ENCODE measurements at regions not wholly inside any gene's neighbourhood (a gene's known extent, or its start where the extent isn't known, plus 50 kb on each side); places are given as distances from the start of the nearest gene placed in this dataset.
A peak's percentile ranks its signal among the peaks of the same experiment; 100 is the strongest.

GRCh38 chr10:88129013-88129412 lies 265.6 kb downstream of the PTEN start:
- Histone ChIP-seq H3K9me3 (ENCODE audit: control insufficient read depth in 2 of 2, insufficient read depth in 1 of 2, low read depth in 1 of 2, low read length in 1 of 2) (no peaks in the 10 kb centered on the region), H3K27ac (ENCODE audit: low read depth in 2 of 2, low read length in 1 of 2) (no peak overlapping the region), H3K4me3 (ENCODE audit: low read depth in 1 of 2, low read length in 2 of 2) (no peak overlapping the region), H3K36me3 (ENCODE audit: control insufficient read depth in 2 of 2, insufficient read depth in 2 of 2, low read length in 1 of 2) (no peaks in the 10 kb centered on the region), H3K27me3 (ENCODE audit: control insufficient read depth in 1 of 2, insufficient read depth in 2 of 2, low read length in 2 of 2) (no peaks in the 10 kb centered on the region), H3K4me1 (ENCODE audit: control insufficient read depth in 2 of 2, insufficient read depth in 2 of 2, low read length in 1 of 2) (no peaks in the 10 kb centered on the region)
- WGBS, 2 donors = 72 to 77% methylated on average over 2 of the region's 2 CpGs

DNA sequence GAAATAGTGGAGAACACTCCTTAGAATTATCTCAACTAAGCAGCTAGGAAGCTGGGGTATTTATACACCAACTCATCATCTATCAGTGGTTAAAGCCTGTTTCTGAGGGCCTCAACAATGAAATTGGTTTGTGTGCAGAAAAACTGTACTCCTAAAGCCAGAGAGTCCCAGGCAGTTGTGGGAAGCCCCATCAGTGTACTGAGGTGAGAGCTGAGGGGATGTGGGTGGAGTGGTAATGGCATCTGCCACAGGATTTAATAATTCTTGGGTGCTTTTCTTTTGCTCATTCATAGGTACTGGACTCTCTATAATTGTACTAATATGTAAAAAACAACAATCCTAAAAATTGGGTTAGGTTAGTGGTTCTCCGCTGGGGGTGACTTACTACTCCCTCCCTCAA lies 267.5 kb downstream of the PTEN start:
- Histone ChIP-seq H3K9me3 (ENCODE audit: control insufficient read depth in 2 of 2, insufficient read depth in 1 of 2, low read depth in 1 of 2, low read length in 1 of 2) (no peaks in the 10 kb centered on the region), H3K27me3 (ENCODE audit: control insufficient read depth in 1 of 2, insufficient read depth in 2 of 2, low read length in 2 of 2) (no peaks in the 10 kb centered on the region), H3K4me1 (ENCODE audit: control insufficient read depth in 2 of 2, insufficient read depth in 2 of 2, low read length in 1 of 2) (no peaks in the 10 kb centered on the region), H3K4me3 (ENCODE audit: low read depth in 1 of 2, low read length in 2 of 2) (no peak overlapping the region), H3K27ac (ENCODE audit: low read depth in 2 of 2, low read length in 1 of 2) (no peak overlapping the region), H3K36me3 (ENCODE audit: control insufficient read depth in 2 of 2, insufficient read depth in 2 of 2, low read length in 1 of 2) (no peaks in the 10 kb centered on the region)
- 70 to 77% methylated on average over 1 of the region's 1 CpG for WGBS, 2 donors

GRCh38 chr10:88131511-88132139 lies 268.2 kb downstream of the PTEN start:
- Histone ChIP-seq H3K4me1 (ENCODE audit: control insufficient read depth in 2 of 2, insufficient read depth in 2 of 2, low read length in 1 of 2) (no peaks in the 10 kb centered on the region), H3K27me3 (ENCODE audit: control insufficient read depth in 1 of 2, insufficient read depth in 2 of 2, low read length in 2 of 2) (no peaks in the 10 kb centered on the region), H3K36me3 (ENCODE audit: control insufficient read depth in 2 of 2, insufficient read depth in 2 of 2, low read length in 1 of 2) (no peaks in the 10 kb centered on the region), H3K27ac (ENCODE audit: low read depth in 2 of 2, low read length in 1 of 2) (peak overlapping the region in 1 of 2 donors; percentile 25), H3K4me3 (ENCODE audit: low read depth in 1 of 2, low read length in 2 of 2) (no peak overlapping the region), H3K9me3 (ENCODE audit: control insufficient read depth in 2 of 2, insufficient read depth in 1 of 2, low read depth in 1 of 2, low read length in 1 of 2) (no peaks in the 10 kb centered on the region)
- 35 to 38% methylated on average over 7 of the region's 7 CpGs for WGBS, 2 donors

GRCh38 chr10:88136712-88137111 lies 273.3 kb downstream of the PTEN start:
- WGBS, 2 donors = 78 to 80% methylated on average over 2 of the region's 2 CpGs
- H3K4me3 ChIP-seq (ENCODE audit: low read depth in 1 of 2, low read length in 2 of 2) = no peak overlapping the region
- H3K9me3 ChIP-seq (ENCODE audit: control insufficient read depth in 2 of 2, insufficient read depth in 1 of 2, low read depth in 1 of 2, low read length in 1 of 2) = no peaks in the 10 kb centered on the region
- no peak overlapping the region for H3K27ac ChIP-seq (ENCODE audit: low read depth in 2 of 2, low read length in 1 of 2)
- H3K27me3 ChIP-seq (ENCODE audit: control insufficient read depth in 1 of 2, insufficient read depth in 2 of 2, low read length in 2 of 2) = no peaks in the 10 kb centered on the region
- H3K36me3 ChIP-seq (ENCODE audit: control insufficient read depth in 2 of 2, insufficient read depth in 2 of 2, low read length in 1 of 2) = no peaks in the 10 kb centered on the region
- no peaks in the 10 kb centered on the region for H3K4me1 ChIP-seq (ENCODE audit: control insufficient read depth in 2 of 2, insufficient read depth in 2 of 2, low read length in 1 of 2)

DNA sequence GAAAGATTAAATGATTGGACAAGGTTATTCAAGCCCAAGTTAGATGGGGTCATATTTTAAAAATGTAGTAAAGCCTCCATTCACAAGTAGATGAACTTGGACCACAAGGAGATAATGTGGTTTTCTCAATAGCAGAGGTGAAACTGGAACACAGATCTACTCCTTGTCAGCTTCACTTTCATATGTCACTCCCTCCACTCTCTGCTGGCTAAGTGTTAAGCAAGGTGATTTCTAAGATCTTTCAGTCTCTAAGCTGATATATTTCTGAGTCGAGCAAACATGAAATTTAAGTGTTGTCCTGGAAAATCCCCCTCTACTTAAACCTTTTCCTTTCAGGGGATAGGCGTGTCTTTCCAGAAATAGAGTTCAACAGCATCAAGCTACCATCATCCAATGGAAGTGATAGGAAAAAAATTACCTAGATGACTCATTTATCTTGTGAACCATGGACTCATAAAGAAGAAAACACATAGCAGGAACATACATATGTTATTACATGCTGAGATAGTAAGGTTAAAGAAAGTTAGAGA lies 275.0 kb downstream of the PTEN start:
- Histone ChIP-seq H3K27me3 (ENCODE audit: control insufficient read depth in 1 of 2, insufficient read depth in 2 of 2, low read length in 2 of 2) (no peaks in the 10 kb centered on the region), H3K36me3 (ENCODE audit: control insufficient read depth in 2 of 2, insufficient read depth in 2 of 2, low read length in 1 of 2) (no peaks in the 10 kb centered on the region), H3K4me1 (ENCODE audit: control insufficient read depth in 2 of 2, insufficient read depth in 2 of 2, low read length in 1 of 2) (no peaks in the 10 kb centered on the region), H3K4me3 (ENCODE audit: low read depth in 1 of 2, low read length in 2 of 2) (no peak overlapping the region), H3K9me3 (ENCODE audit: control insufficient read depth in 2 of 2, insufficient read depth in 1 of 2, low read depth in 1 of 2, low read length in 1 of 2) (no peaks in the 10 kb centered on the region), H3K27ac (ENCODE audit: low read depth in 2 of 2, low read length in 1 of 2) (no peak overlapping the region)
- WGBS, 2 donors = 51 to 53% methylated on average over 2 of the region's 2 CpGs

- H3K4me3 ChIP-seq (ENCODE audit: low read depth in 1 of 2, low read length in 2 of 2) = no peak overlapping the region
- H3K4me1 ChIP-seq (ENCODE audit: control insufficient read depth in 2 of 2, insufficient read depth in 2 of 2, low read length in 1 of 2) = no peaks in the 10 kb centered on the region
- H3K36me3 ChIP-seq (ENCODE audit: control insufficient read depth in 2 of 2, insufficient read depth in 2 of 2, low read length in 1 of 2) = no peaks in the 10 kb centered on the region
- H3K27ac ChIP-seq (ENCODE audit: low read depth in 2 of 2, low read length in 1 of 2) = no peak overlapping the region
- WGBS, 2 donors = 61 to 67% methylated on average over 5 of the region's 5 CpGs
- no peaks in the 10 kb centered on the region for H3K9me3 ChIP-seq (ENCODE audit: control insufficient read depth in 2 of 2, insufficient read depth in 1 of 2, low read depth in 1 of 2, low read length in 1 of 2)
- no peaks in the 10 kb centered on the region for H3K27me3 ChIP-seq (ENCODE audit: control insufficient read depth in 1 of 2, insufficient read depth in 2 of 2, low read length in 2 of 2)
Measured at GRCh38 chr10:88147000-88147798, 283.8 kb downstream of the PTEN start.

DNA sequence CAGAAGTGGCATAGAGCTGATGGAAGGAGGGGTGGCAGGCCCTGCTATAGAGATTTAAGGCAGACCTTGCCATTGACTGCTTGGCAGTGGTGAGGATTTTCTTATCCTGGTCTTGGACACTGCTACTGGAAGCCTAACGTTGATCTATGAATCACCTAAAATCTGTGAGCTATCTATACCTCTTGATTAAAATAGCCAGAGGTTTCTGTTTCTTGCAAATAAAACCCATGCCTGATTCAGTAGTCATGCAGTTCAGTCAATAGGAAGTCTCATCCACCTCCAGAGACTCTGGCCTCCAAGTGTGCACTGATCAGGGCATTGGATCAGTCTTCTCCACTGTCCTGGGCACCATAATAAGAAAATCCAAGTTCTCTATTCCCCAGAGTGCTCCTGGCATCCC lies 286.5 kb downstream of the PTEN start:
- no peak overlapping the region for H3K27ac ChIP-seq (ENCODE audit: low read depth in 2 of 2, low read length in 1 of 2)
- 59 to 61% methylated on average over 1 of the region's 1 CpG for WGBS, 2 donors

DNA sequence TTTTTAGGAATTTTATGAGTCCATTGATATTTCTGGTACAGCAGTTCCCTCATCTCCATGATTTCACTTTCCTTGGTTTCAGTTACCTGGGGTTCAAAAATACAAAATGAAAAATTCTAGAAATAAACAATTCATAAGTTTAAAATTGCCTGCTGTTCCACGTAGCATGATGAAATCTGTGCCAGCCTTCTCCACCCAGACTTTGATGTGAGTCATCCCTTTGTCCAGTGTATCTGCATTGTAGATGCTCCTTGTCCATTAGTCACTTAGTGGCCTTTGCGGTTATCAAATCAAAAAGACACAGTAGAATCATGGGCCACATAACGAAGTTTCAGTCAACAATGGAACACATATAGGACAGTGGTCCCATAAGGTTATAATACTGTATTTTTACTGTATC lies 286.9 kb downstream of the PTEN start:
- Histone ChIP-seq H3K9me3 (ENCODE audit: control insufficient read depth in 2 of 2, insufficient read depth in 1 of 2, low read depth in 1 of 2, low read length in 1 of 2) (no peaks in the 10 kb centered on the region), H3K4me3 (ENCODE audit: low read depth in 1 of 2, low read length in 2 of 2) (no peak overlapping the region), H3K27me3 (ENCODE audit: control insufficient read depth in 1 of 2, insufficient read depth in 2 of 2, low read length in 2 of 2) (no peaks in the 10 kb centered on the region), H3K4me1 (ENCODE audit: control insufficient read depth in 2 of 2, insufficient read depth in 2 of 2, low read length in 1 of 2) (no peaks in the 10 kb centered on the region), H3K27ac (ENCODE audit: low read depth in 2 of 2, low read length in 1 of 2) (no peak overlapping the region), H3K36me3 (ENCODE audit: control insufficient read depth in 2 of 2, insufficient read depth in 2 of 2, low read length in 1 of 2) (no peaks in the 10 kb centered on the region)
- WGBS, 2 donors = 76 to 87% methylated on average over 3 of the region's 3 CpGs

More for the DNA sequence above, 286.5 kb downstream of the PTEN start:
- Histone ChIP-seq H3K4me3 (ENCODE audit: low read depth in 1 of 2, low read length in 2 of 2) (no peak overlapping the region), H3K9me3 (ENCODE audit: control insufficient read depth in 2 of 2, insufficient read depth in 1 of 2, low read depth in 1 of 2, low read length in 1 of 2) (no peaks in the 10 kb centered on the region), H3K27me3 (ENCODE audit: control insufficient read depth in 1 of 2, insufficient read depth in 2 of 2, low read length in 2 of 2) (no peaks in the 10 kb centered on the region), H3K4me1 (ENCODE audit: control insufficient read depth in 2 of 2, insufficient read depth in 2 of 2, low read length in 1 of 2) (no peaks in the 10 kb centered on the region), H3K36me3 (ENCODE audit: control insufficient read depth in 2 of 2, insufficient read depth in 2 of 2, low read length in 1 of 2) (no peaks in the 10 kb centered on the region)

GRCh38 chr10:88152728-88153133 lies 289.3 kb downstream of the PTEN start:
- WGBS, 2 donors = 23 to 38% methylated on average over 1 of the region's 1 CpG
- Histone ChIP-seq H3K36me3 (ENCODE audit: control insufficient read depth in 2 of 2, insufficient read depth in 2 of 2, low read length in 1 of 2) (no peaks in the 10 kb centered on the region), H3K4me3 (ENCODE audit: low read depth in 1 of 2, low read length in 2 of 2) (no peak overlapping the region), H3K9me3 (ENCODE audit: control insufficient read depth in 2 of 2, insufficient read depth in 1 of 2, low read depth in 1 of 2, low read length in 1 of 2) (no peaks in the 10 kb centered on the region), H3K4me1 (ENCODE audit: control insufficient read depth in 2 of 2, insufficient read depth in 2 of 2, low read length in 1 of 2) (no peaks in the 10 kb centered on the region), H3K27me3 (ENCODE audit: control insufficient read depth in 1 of 2, insufficient read depth in 2 of 2, low read length in 2 of 2) (no peaks in the 10 kb centered on the region), H3K27ac (ENCODE audit: low read depth in 2 of 2, low read length in 1 of 2) (peak overlapping the region in 1 of 2 donors; percentile 40)

All from esophagus (tissue), 2 donors.